HG03432 (cell line): ENCODE measurements at regions not wholly inside any gene's neighbourhood (a gene's known extent, or its start where the extent isn't known, plus 50 kb on each side); places are given as distances from the start of the nearest gene placed in this dataset.

Experiments
- ATAC-seq: cut with Tn5 transposase; IDR thresholded peaks from one replicate; pipeline ENCODE4 v1.9.1; 2021; ENCODE audit warnings: mild to moderate bottlenecking, moderate library complexity; ENCODE audit not compliant: unreplicated experiment

GRCh38 chr5:82416512-82416911 lies 138.4 kb upstream of the RPS23 start:
- ATAC-seq, result no peak

GRCh38 chr5:82414041-82414388 lies 135.9 kb upstream of the RPS23 start:
- no peak for ATAC-seq

GRCh38 chr5:82413302-82414040 lies 135.3 kb upstream of the RPS23 start:
- no peak for ATAC-seq

GRCh38 chr5:82408033-82408432 lies 129.9 kb upstream of the RPS23 start:
- ATAC-seq, result no peak

GRCh38 chr5:82406205-82406773 lies 128.1 kb upstream of the RPS23 start:
- ATAC-seq, result no peak

GRCh38 chr5:82405618-82406204 lies 127.6 kb upstream of the RPS23 start:
- no peak for ATAC-seq

- ATAC-seq, result no peak
These were observed 127.0 kb upstream of the RPS23 start for GRCh38 chr5:82405161-82405560.

GRCh38 chr5:82404382-82404945 lies 126.3 kb upstream of the RPS23 start:
- no peak for ATAC-seq

GRCh38 chr5:82403724-82404123 lies 125.6 kb upstream of the RPS23 start:
- ATAC-seq, result no peak

- no peak for ATAC-seq
These were observed 124.9 kb upstream of the RPS23 start for GRCh38 chr5:82403026-82403425.

GRCh38 chr5:82399111-82399510 lies 121.0 kb upstream of the RPS23 start:
- no peak for ATAC-seq

GRCh38 chr5:82397741-82398320 lies 119.7 kb upstream of the RPS23 start:
- no peak for ATAC-seq

GRCh38 chr5:82396871-82397514 lies 118.8 kb upstream of the RPS23 start:
- ATAC-seq, result no peak

GRCh38 chr5:82396396-82396795 lies 118.2 kb upstream of the RPS23 start:
- no peak for ATAC-seq

GRCh38 chr5:82393951-82394350 lies 115.8 kb upstream of the RPS23 start:
- ATAC-seq, result no peak

GRCh38 chr5:82390088-82390487 lies 111.9 kb upstream of the RPS23 start:
- ATAC-seq, result no peak

GRCh38 chr5:82389347-82389746 lies 111.2 kb upstream of the RPS23 start:
- no peak for ATAC-seq

- ATAC-seq, result no peak
These were observed 110.0 kb upstream of the RPS23 start for GRCh38 chr5:82388181-82388580.

GRCh38 chr5:82387819-82388166 lies 109.6 kb upstream of the RPS23 start:
- ATAC-seq, result no peak

- no peak for ATAC-seq
These were observed 109.1 kb upstream of the RPS23 start for GRCh38 chr5:82387001-82387818.

- no peak for ATAC-seq
These were observed 108.4 kb upstream of the RPS23 start for GRCh38 chr5:82386576-82386975.
